ENCODE measurements at regions not wholly inside any gene's neighbourhood (a gene's known extent, or its start where the extent isn't known, plus 50 kb on each side); places are given as distances from the start of the nearest gene placed in this dataset.

DNA sequence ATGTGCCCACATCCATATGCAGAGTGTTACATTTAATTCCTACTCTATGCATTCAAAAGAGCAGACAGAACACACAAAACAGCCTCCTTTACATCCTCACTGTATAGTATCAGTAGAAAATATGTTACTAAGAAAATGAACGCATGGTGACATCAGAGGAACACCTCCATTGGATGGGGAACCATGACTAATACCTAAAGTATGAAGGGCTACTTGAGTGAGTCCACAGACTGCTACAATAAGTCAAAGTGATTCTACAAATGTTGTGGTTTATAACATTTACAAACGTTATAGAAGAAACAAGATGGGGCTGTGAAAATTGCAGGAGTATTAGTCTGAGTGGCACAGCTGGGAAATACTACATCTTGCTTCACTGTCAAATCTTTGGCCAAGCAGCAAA, 1830.9 kb upstream of the PIK3C3 start:
- no peak for TF ChIP-seq EZH2 (IDR thresholded peaks at IDR 0.05; ENCODE audit: borderline replicate concordance, low read length)
- TF ChIP-seq, protein P1, sequence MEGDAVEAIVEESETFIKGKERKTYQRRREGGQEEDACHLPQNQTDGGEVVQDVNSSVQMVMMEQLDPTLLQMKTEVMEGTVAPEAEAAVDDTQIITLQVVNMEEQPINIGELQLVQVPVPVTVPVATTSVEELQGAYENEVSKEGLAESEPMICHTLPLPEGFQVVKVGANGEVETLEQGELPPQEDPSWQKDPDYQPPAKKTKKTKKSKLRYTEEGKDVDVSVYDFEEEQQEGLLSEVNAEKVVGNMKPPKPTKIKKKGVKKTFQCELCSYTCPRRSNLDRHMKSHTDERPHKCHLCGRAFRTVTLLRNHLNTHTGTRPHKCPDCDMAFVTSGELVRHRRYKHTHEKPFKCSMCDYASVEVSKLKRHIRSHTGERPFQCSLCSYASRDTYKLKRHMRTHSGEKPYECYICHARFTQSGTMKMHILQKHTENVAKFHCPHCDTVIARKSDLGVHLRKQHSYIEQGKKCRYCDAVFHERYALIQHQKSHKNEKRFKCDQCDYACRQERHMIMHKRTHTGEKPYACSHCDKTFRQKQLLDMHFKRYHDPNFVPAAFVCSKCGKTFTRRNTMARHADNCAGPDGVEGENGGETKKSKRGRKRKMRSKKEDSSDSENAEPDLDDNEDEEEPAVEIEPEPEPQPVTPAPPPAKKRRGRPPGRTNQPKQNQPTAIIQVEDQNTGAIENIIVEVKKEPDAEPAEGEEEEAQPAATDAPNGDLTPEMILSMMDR (IDR thresholded peaks at IDR 0.05; ENCODE audit: low read length), result no peak
